IPS-18a (cell line): ENCODE measurements at regions not wholly inside any gene's neighbourhood (a gene's known extent, or its start where the extent isn't known, plus 50 kb on each side); places are given as distances from the start of the nearest gene placed in this dataset.

Source experiments
- H3K27ac ChIP-seq: one replicate; pipeline ENCODE4 v1.5.1; 2013; ENCODE audit warnings: low read length
- H3K27me3 ChIP-seq: one replicate; pipeline ENCODE4 v1.6.1; 2013; ENCODE audit warnings: mild to moderate bottlenecking, low read length; ENCODE audit not compliant: control insufficient read depth, insufficient read depth
- H3K36me3 ChIP-seq: one replicate; pipeline ENCODE4 v1.6.1; 2013; ENCODE audit warnings: low read depth, low read length; ENCODE audit not compliant: control insufficient read depth
- H3K4me1 ChIP-seq: one replicate; pipeline ENCODE4 v1.6.1; 2013; ENCODE audit warnings: low read depth, low read length; ENCODE audit not compliant: control insufficient read depth
- H3K4me3 ChIP-seq: one replicate; pipeline ENCODE4 v1.5.1; 2013; ENCODE audit warnings: low read length
- H3K9ac ChIP-seq: one replicate; pipeline ENCODE4 v1.6.1; 2013; ENCODE audit warnings: mild to moderate bottlenecking, low read length, moderate library complexity
- H3K9me3 ChIP-seq: one replicate; pipeline ENCODE4 v1.6.1; 2013; ENCODE audit warnings: low read depth, low read length; ENCODE audit not compliant: control insufficient read depth

DNA sequence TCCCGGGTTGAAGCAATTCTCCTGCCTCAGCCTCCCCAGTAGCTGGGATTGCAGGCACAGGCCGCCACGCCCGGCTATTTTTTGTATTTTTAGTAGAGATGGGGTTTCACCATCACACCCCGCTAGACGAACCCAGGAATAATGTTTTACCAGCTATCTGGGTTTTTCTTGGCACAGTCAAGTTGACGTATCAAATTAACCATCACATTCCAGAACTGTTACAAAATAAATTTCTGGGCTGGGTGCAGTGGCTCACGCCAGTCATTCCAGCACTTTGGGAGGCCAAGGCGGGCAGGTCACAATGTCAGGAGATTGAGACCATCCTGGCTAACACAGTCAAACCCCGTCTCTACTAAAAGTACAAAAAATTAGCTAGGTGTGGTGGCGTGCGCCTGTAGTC lies 501.2 kb downstream of the SHISA9 start:
- no peaks in the 10 kb centered on the region for H3K36me3 ChIP-seq
- H3K27me3 ChIP-seq, result no peaks in the 10 kb centered on the region
- no peak overlapping the region for H3K9ac ChIP-seq
- H3K27ac ChIP-seq, result no peak overlapping the region
- no peak overlapping the region for H3K4me3 ChIP-seq
- H3K4me1 ChIP-seq, result no peaks in the 10 kb centered on the region
- H3K9me3 ChIP-seq, result no peaks in the 10 kb centered on the region

DNA sequence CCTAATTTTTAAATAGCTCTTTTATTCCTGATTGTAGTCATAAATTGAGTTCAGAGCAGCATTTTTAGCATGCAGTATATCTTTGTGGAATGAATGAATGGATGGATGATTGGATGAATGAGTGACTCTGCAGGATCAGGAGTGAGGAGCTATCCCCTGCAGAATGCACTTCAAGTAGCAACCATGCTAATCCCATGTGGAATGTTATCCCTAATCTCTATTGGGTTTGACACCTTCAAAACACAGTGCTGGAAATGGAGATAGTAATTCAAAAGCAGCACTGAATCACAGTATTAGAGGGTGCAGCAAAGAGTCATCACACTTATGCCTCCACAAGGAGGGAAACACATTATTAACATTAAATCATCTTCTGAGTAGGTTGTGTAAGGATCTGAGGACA lies 501.9 kb downstream of the SHISA9 start:
- H3K9me3 ChIP-seq, result no peaks in the 10 kb centered on the region
- no peak overlapping the region for H3K27ac ChIP-seq
- H3K36me3 ChIP-seq, result no peaks in the 10 kb centered on the region
- no peaks in the 10 kb centered on the region for H3K27me3 ChIP-seq
- no peak overlapping the region for H3K4me3 ChIP-seq
- no peak overlapping the region for H3K9ac ChIP-seq
- no peaks in the 10 kb centered on the region for H3K4me1 ChIP-seq

DNA sequence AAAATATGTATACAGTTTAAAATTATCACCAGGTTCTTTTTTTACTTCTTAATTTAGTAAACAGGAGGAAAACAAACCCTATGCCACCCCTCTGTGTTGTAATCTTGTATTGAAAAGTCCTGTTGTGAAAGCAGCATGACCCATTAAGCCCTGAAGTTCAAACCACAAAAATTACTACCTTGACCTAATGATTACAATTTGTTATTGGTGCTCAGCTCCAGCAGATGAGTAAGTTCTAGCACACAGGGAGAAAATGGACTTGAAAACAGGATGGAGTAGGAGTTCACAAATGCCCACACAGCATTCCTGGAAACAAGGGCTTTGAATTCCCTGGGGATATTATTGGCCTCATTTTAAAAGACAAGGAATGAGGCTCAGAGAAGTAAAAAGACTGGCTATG lies 505.8 kb upstream of the ERCC4 start:
- no peaks in the 10 kb centered on the region for H3K36me3 ChIP-seq
- H3K9ac ChIP-seq, result no peak overlapping the region
- H3K4me1 ChIP-seq, result no peaks in the 10 kb centered on the region
- H3K27me3 ChIP-seq, result no peaks in the 10 kb centered on the region
- no peaks in the 10 kb centered on the region for H3K9me3 ChIP-seq
- no peak overlapping the region for H3K4me3 ChIP-seq
- H3K27ac ChIP-seq, result no peak overlapping the region

DNA sequence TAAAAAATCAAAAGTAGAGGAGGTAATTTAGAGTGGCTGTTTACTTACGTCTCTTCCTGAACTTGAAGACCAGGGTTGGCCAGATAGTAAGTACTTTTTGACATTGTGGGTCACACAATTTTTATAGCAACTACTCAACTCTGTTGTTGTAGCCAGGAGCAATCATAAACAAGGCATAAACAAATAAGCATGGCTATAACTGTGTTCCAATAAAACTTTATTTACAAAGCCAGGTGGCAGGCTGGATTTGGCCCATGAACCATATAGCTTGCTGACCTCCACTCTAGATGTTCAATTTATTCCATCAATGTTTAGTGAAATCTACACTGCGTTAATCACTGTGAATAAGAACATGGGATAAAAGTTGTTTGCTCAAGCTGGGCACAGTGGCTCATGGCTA lies 500.4 kb upstream of the ERCC4 start:
- no peaks in the 10 kb centered on the region for H3K27me3 ChIP-seq

DNA sequence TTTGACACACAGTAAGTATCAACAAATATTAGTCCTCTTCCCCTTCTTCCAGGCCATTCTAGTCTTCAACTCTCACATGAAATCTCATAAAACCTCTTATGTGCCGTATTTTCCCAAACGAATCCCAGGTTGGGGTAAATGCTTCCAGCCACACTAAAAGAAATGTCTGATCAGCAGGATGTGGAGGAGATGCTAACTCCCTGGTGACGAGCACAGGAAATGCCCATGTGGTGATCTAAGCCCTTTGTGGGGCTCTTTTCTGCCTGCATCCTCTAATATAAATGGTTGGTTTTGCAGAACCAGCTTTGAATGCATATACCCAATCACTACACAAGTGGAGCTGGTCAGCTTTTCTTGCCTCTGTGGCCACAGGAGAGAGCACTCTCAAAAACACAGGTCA lies 498.2 kb upstream of the ERCC4 start:
- H3K36me3 ChIP-seq, result no peaks in the 10 kb centered on the region
- H3K9ac ChIP-seq, result no peak overlapping the region
- no peaks in the 10 kb centered on the region for H3K9me3 ChIP-seq
- H3K27ac ChIP-seq, result no peak overlapping the region
- no peak overlapping the region for H3K4me3 ChIP-seq
- peaks cover 4% of the 10 kb centered on the region for H3K4me1 ChIP-seq
- no peaks in the 10 kb centered on the region for H3K27me3 ChIP-seq

More for the DNA sequence above, 500.4 kb upstream of the ERCC4 start:
- H3K9me3 ChIP-seq, result no peaks in the 10 kb centered on the region
- H3K9ac ChIP-seq, result no peak overlapping the region
- no peaks in the 10 kb centered on the region for H3K36me3 ChIP-seq
- H3K27ac ChIP-seq, result no peak overlapping the region
- no peak overlapping the region for H3K4me3 ChIP-seq
- H3K4me1 ChIP-seq, result no peaks in the 10 kb centered on the region

DNA sequence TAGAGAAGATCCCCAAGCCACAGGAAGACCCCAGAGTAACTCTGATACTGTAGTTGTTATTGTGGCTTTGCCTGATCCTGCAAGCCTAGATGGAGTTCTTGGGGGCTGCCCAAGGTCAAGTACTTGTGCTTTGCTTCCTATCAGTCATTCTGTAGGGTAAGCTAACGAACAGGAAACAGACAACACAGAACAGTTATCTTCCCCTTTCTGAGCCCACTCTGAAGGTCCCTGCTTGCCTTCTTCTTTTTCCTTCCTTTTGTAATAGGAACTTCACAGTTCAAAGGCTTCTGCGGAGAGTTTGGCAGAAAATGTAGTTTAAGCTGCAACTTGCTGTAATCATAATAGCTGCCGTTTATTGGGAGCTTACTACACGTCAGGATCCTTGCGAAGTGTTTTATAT lies 494.1 kb upstream of the ERCC4 start:
- no peaks in the 10 kb centered on the region for H3K27me3 ChIP-seq
- H3K4me3 ChIP-seq, result no peak overlapping the region
- no peaks in the 10 kb centered on the region for H3K36me3 ChIP-seq
- H3K9me3 ChIP-seq, result no peaks in the 10 kb centered on the region
- no peak overlapping the region for H3K9ac ChIP-seq
- no peak overlapping the region for H3K27ac ChIP-seq
- H3K4me1 ChIP-seq, result peaks cover 4% of the 10 kb centered on the region

DNA sequence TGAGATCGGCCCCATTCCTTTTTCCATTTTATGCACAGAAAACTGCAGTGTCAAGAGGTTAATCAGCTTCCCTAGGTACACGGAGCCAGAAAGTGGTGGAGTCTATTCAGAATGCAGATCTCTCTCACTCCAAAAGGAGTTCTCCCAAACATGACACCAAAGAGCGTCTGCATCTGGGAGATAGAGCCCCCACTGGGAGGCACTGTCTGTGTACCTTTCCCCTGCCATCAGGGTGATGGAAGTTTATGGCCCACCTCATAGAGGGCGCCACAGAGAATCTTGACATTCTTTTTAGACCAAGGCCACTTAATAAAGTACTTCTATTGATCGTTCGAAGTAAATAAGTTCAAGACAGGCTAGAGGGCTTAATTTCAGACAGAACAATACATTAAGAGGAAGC lies 493.7 kb upstream of the ERCC4 start:
- Histone ChIP-seq H3K9ac (no peak overlapping the region), H3K4me1 (peaks cover 4% of the 10 kb centered on the region), H3K9me3 (no peaks in the 10 kb centered on the region), H3K27ac (no peak overlapping the region), H3K27me3 (no peaks in the 10 kb centered on the region), H3K4me3 (no peak overlapping the region), H3K36me3 (no peaks in the 10 kb centered on the region)

DNA sequence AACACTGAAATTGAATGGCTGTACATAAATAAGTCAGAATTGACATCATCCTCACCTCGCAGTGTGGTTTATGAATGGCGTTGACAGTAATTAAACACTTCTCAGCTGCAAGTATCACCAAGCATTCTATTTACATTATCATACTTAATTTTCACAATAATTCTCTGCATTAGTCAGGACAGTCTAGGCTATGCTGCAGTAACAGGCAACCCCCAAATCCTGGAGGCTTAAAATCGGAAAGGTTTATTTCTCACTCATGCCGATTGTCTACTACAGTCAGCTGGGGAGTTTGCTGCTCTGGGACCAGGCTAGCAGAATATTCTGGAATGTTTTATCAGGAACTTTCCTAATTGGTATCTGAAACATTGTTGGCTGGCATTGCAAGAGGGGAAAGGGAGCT lies 493.2 kb upstream of the ERCC4 start:
- Histone ChIP-seq H3K27ac (no peak overlapping the region), H3K4me1 (peaks cover 4% of the 10 kb centered on the region), H3K36me3 (no peaks in the 10 kb centered on the region), H3K9me3 (no peaks in the 10 kb centered on the region), H3K27me3 (no peaks in the 10 kb centered on the region), H3K4me3 (no peak overlapping the region), H3K9ac (no peak overlapping the region)

DNA sequence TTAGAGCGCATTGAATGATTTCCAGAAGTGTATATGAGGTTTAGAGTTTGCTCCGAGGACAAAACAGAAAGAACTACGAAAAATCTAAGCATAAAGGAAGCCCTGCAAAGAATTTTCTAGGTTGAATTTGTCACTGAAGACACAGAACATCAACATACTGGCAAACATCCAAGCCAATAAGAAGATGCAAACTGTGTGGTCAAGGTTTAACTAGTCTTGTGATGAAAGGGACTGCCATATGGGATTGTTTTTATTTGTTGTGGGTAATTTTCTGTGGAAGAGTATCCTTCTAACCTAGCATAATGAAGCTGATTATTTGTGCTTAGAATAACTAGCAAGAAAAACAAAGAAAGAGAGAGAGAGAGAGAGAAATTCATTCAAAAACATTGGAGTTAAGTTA lies 492.0 kb upstream of the ERCC4 start:
- no peak overlapping the region for H3K27ac ChIP-seq
- no peak overlapping the region for H3K9ac ChIP-seq
- H3K36me3 ChIP-seq, result no peaks in the 10 kb centered on the region
- no peak overlapping the region for H3K4me3 ChIP-seq
- H3K4me1 ChIP-seq, result peaks cover 4% of the 10 kb centered on the region
- no peaks in the 10 kb centered on the region for H3K27me3 ChIP-seq
- no peaks in the 10 kb centered on the region for H3K9me3 ChIP-seq

DNA sequence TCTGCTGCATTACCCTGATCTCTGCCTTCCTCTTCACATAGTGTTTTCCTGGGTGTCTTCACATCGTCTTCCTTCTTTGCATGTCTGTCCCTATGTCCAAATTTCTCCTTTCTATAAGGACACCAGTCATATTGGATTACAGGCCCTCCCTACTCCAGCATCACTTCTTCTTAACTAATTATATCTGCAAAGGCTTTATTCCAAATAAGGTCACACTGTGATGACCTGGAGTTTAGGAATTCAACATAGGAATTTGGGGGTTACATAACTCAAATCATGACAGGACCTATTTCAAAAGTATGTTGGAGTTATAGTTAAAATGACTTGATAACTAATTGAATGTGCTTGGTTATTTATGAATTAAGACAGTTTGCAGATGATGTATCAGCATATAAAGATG lies 490.5 kb upstream of the ERCC4 start:
- H3K9ac ChIP-seq, result no peak overlapping the region
- H3K4me3 ChIP-seq, result no peak overlapping the region
- no peaks in the 10 kb centered on the region for H3K9me3 ChIP-seq
- no peak overlapping the region for H3K27ac ChIP-seq
- no peaks in the 10 kb centered on the region for H3K36me3 ChIP-seq
- peaks cover 4% of the 10 kb centered on the region for H3K4me1 ChIP-seq
- H3K27me3 ChIP-seq, result no peaks in the 10 kb centered on the region

DNA sequence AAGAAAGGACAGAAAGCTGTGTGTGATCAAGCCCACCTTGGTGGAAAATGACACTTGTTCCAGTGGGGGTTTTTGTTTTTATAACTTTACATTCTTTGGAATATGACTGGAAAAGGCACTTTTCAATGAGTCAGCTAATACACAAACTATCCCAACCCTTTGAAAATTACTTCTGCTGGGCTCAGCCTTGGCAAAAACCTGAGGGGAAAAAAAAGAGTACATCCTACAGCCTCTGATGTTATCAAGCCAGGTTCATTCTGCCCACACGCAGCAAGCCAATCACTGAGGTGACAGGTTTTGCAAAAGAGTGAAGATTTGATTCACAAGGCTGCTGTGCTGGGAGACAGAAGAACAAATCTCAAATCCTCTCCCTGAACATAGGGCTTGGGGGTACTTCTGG lies 484.5 kb upstream of the ERCC4 start:
- Histone ChIP-seq H3K27me3 (no peaks in the 10 kb centered on the region), H3K9ac (no peak overlapping the region), H3K4me3 (no peak overlapping the region), H3K9me3 (no peaks in the 10 kb centered on the region), H3K27ac (no peak overlapping the region), H3K4me1 (peaks cover 4% of the 10 kb centered on the region), H3K36me3 (no peaks in the 10 kb centered on the region)

DNA sequence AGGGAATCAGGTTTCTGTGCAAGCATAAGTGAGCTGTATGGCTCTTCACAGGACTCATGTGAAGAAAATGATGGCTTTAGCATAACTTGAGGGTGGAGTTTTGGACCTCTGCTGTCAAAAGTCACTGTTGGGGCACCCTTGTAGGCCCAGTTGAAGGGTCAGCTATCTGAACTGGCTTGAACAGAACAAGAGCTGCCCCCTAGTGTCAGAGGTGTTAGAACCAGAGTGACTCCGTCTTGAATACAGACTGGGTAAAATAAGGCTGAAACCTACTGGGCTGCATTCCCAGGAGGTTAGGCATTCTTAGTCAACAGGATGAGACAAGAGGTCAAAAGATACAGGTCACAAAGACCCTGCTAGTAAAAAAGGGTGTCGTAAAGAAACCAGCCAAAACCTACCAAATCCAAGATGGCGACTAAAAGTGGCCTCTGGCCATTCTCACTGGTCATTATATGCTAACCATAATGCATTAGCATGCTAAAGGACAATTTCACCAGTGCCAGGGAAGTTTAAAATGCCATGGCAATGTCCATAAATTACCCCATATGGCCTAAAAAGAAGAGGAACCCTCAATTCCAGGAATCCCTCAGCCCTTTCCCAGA lies 484.0 kb upstream of the ERCC4 start:
- Histone ChIP-seq H3K27ac (no peak overlapping the region), H3K9ac (no peak overlapping the region), H3K4me1 (peaks cover 4% of the 10 kb centered on the region), H3K27me3 (no peaks in the 10 kb centered on the region), H3K4me3 (no peak overlapping the region), H3K9me3 (no peaks in the 10 kb centered on the region), H3K36me3 (no peaks in the 10 kb centered on the region)
